Spleen (tissue), 7 donors: ENCODE measurements at regions not wholly inside any gene's neighbourhood (a gene's known extent, or its start where the extent isn't known, plus 50 kb on each side); places are given as distances from the start of the nearest gene placed in this dataset.

Experiments
- POLR2AphosphoS5 ChIP-seq, 3 donors: sonication (generic); formaldehyde crosslinking; IDR thresholded peaks; one replicate each; pipeline ENCODE4 v1.5.1; 2017; ENCODE audit warnings: antibody characterized with exemption in 3 of 3
- TF ChIP-seq, protein P1 (sequence below), 11 experiments: fragments of 200-600 bp in 7 of 11; fragments of 450-650 bp in 4 of 11; sonication (generic) in 4 of 11; IDR thresholded peaks in 8 of 11; conservative IDR thresholded peaks in 3 of 11; 1 replicate in 7 of 11; 2 replicates in 4 of 11; pipeline versions ENCODE4 v1.4.0 to v1.8.0; 2016 to 2021; ENCODE audit warnings: antibody characterized with exemption in 11 of 11, inconsistent platforms in 4 of 11, mild to moderate bottlenecking in 1 of 11
- donor health status: DM: no; HTN: no; CAD: no; lungs with moderate emphysema.
- donor health status: DM: no; HTN: no; CAD: no.
- donor health status: DM: no; HTN: no; CAD: no.

DNA sequence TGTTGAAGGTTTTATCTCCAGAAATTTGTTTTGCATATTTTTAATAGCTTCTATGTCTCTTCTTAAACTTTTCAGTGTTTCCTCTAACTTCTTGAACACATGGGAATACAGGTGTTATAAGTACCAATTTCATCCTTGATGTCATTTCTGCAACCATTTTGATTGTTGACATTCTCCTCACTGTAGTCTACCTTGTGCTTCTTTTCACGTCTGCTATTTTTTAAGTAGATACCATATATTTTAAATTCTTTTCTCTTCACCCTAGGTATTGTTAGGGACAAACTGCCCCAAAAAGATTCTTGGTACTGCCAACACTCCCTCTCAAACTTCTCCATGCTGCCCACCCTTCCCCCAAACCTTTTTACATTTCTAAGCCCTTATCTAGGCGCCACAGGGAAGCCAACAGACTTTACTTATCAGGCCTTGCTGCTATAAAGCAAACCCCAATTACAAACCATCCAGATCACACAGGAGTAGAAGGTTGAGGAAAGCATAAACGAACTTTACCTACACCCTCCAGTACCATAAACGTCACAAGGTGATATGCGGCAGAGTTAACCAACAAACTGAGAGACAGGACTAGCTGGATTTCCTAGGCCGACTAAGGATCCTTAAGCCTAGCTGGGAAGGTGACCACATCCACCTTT is 1165.3 kb downstream of the TAF11L14 start:
- TF ChIP-seq POLR2AphosphoS5 (IDR thresholded peaks at IDR 0.05) = no peak
- TF ChIP-seq, protein P1, sequence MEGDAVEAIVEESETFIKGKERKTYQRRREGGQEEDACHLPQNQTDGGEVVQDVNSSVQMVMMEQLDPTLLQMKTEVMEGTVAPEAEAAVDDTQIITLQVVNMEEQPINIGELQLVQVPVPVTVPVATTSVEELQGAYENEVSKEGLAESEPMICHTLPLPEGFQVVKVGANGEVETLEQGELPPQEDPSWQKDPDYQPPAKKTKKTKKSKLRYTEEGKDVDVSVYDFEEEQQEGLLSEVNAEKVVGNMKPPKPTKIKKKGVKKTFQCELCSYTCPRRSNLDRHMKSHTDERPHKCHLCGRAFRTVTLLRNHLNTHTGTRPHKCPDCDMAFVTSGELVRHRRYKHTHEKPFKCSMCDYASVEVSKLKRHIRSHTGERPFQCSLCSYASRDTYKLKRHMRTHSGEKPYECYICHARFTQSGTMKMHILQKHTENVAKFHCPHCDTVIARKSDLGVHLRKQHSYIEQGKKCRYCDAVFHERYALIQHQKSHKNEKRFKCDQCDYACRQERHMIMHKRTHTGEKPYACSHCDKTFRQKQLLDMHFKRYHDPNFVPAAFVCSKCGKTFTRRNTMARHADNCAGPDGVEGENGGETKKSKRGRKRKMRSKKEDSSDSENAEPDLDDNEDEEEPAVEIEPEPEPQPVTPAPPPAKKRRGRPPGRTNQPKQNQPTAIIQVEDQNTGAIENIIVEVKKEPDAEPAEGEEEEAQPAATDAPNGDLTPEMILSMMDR (IDR thresholded peaks at IDR 0.05 in 8 of 11, conservative IDR thresholded peaks at IDR 0.05 in 3 of 11) = no peak
